SK-N-SH (cell line): ENCODE measurements at regions not wholly inside any gene's neighbourhood (a gene's known extent, or its start where the extent isn't known, plus 50 kb on each side); places are given as distances from the start of the nearest gene placed in this dataset.

ENCODE experiments used
- CTCF ChIA-PET: fragments of 300-600, 350-600 bp; formaldehyde crosslinking; extraction: SDS; loops from one replicate; lab custom pipeline; 2021; lab: Yijun Ruan, JAX
- POLR2A ChIA-PET: fragments of 350-600 bp; sonication (Branson Sonifier 250); formaldehyde crosslinking; extraction: SDS; loops from one replicate; lab custom pipeline; 2020; ENCODE audit warnings: antibody characterized with exemption, inconsistent platforms; lab: Yijun Ruan, JAX
- DNase-seq: peaks from one replicate; pipeline ENCODE4 v3.0.0; 2012
- H2AFZ ChIP-seq: fragments of 200-600 bp; sonication (generic); 2 replicates; pipeline ENCODE4 v1.8.1; 2016; ENCODE audit warnings: antibody characterized with exemption, mild to moderate bottlenecking, low read depth
- H3F3A ChIP-seq: fragments of 200-600 bp; sonication (generic); replicated peaks from 2 replicates; pipeline ENCODE3; 2016; ENCODE audit warnings: antibody characterized with exemption, mild to moderate bottlenecking; ENCODE audit not compliant: insufficient read depth
- H3K27ac ChIP-seq, 2 experiments: fragments of 200-500 bp in 1 of 2; fragments of 200-600 bp in 1 of 2; sonication (Bioruptor generic) in 1 of 2; sonication (generic), shearing (Covaris generic) in 1 of 2; 2 replicates each; pipeline versions ENCODE4 v1.5.1 to v1.6.1; 2014 to 2016; ENCODE audit warnings: low read depth in 2 of 2, inconsistent platforms in 1 of 2, low read length in 1 of 2, mild to moderate bottlenecking in 1 of 2, mixed read lengths in 1 of 2
- H3K27me3 ChIP-seq: fragments of 200-600 bp; sonication (generic), shearing (Covaris generic); 2 replicates; pipeline ENCODE4 v1.6.1; 2016; ENCODE audit warnings: mixed run types; ENCODE audit not compliant: insufficient read depth
- H3K36me3 ChIP-seq, 2 experiments: fragments of 200-500 bp in 1 of 2; fragments of 200-600 bp in 1 of 2; sonication (Bioruptor generic) in 1 of 2; sonication (generic) in 1 of 2; replicated peaks in 1 of 2; 2 replicates each; pipeline versions ENCODE3 to v1.5.1; 2014 to 2016; ENCODE audit warnings: low read length in 1 of 2, mild to moderate bottlenecking in 1 of 2; ENCODE audit not compliant: insufficient read depth in 2 of 2, control insufficient read depth in 1 of 2
- H3K4me1 ChIP-seq, 2 experiments: fragments of 200-500 bp in 1 of 2; fragments of 200-600 bp in 1 of 2; sonication (Bioruptor generic) in 1 of 2; sonication (generic), shearing (Covaris generic) in 1 of 2; 2 replicates each; pipeline versions ENCODE4 v1.5.1 to v1.6.1; 2014 to 2016; ENCODE audit warnings: low read depth in 1 of 2, low read length in 1 of 2, mixed run types in 1 of 2; ENCODE audit not compliant: insufficient read depth in 2 of 2, control insufficient read depth in 1 of 2
- H3K4me2 ChIP-seq: fragments of 200-600 bp; sonication (generic), shearing (Covaris generic); 2 replicates; pipeline ENCODE4 v1.6.1; 2017; ENCODE audit warnings: mixed run types
- H3K4me3 ChIP-seq, 2 experiments: fragments of 200-500 bp in 1 of 2; fragments of 200-600 bp in 1 of 2; sonication (Bioruptor generic) in 1 of 2; sonication (generic), shearing (Covaris generic) in 1 of 2; 2 replicates each; pipeline versions ENCODE4 v1.5.1 to v1.8.1; 2014 to 2016; ENCODE audit warnings: low read depth in 2 of 2, inconsistent platforms in 1 of 2, low read length in 1 of 2, mild to moderate bottlenecking in 1 of 2, mixed read lengths in 1 of 2, moderate library complexity in 1 of 2
- H3K79me2 ChIP-seq: fragments of 200-600 bp; sonication (generic); 2 replicates; pipeline ENCODE4 v1.8.1; 2017; ENCODE audit warnings: mild to moderate bottlenecking; ENCODE audit not compliant: insufficient read depth
- H3K9ac ChIP-seq: fragments of 200-600 bp; sonication (generic); 2 replicates; pipeline ENCODE4 v1.6.1; 2017; ENCODE audit warnings: mixed run types
- H3K9me2 ChIP-seq: fragments of 200-600 bp; sonication (generic); 2 replicates; pipeline ENCODE4 v1.6.1; 2017; ENCODE audit warnings: mixed run types
- H3K9me3 ChIP-seq: fragments of 200-600 bp; sonication (generic); 2 replicates; pipeline ENCODE4 v1.6.1; 2017; ENCODE audit warnings: mixed run types, mild to moderate bottlenecking, moderate library complexity
- H4K20me1 ChIP-seq: fragments of 200-600 bp; sonication (generic); 2 replicates; pipeline ENCODE4 v1.6.1; 2017; ENCODE audit warnings: mild to moderate bottlenecking, mixed run types; ENCODE audit not compliant: insufficient read depth
- CTCF ChIP-seq: fragments of 200-600 bp; sonication (generic); IDR thresholded peaks from 2 replicates; pipeline ENCODE4 v1.6.1; 2017; ENCODE audit warnings: antibody characterized with exemption, mild to moderate bottlenecking, moderate library complexity
- ELF1 ChIP-seq: IDR thresholded peaks from 2 replicates; pipeline ENCODE4 v1.4.0; 2012
- EZH2phosphoT487 ChIP-seq: fragments of 200-600 bp; sonication (generic); IDR thresholded peaks from 2 replicates; pipeline ENCODE4 v1.6.1; 2017; ENCODE audit warnings: low read depth, mixed run types, mild to moderate bottlenecking, antibody characterized with exemption, moderate library complexity, borderline replicate concordance
- FOXM1 ChIP-seq: IDR thresholded peaks from 2 replicates; pipeline ENCODE4 v1.4.0; 2012; ENCODE audit warnings: low read depth, mild to moderate bottlenecking
- GABPA ChIP-seq: IDR thresholded peaks from 2 replicates; pipeline ENCODE4 v1.4.0; 2012; ENCODE audit warnings: low read depth, mild to moderate bottlenecking
- GATA2 ChIP-seq: sonication (generic); formaldehyde crosslinking; IDR thresholded peaks from 2 replicates; pipeline ENCODE4 v1.5.0; 2020; ENCODE audit warnings: mild to moderate bottlenecking, missing genetic modification reagents
- JUND ChIP-seq: IDR thresholded peaks from 2 replicates; pipeline ENCODE4 v1.4.0; 2012
- MAX ChIP-seq: IDR thresholded peaks from 2 replicates; pipeline ENCODE4 v1.4.0; 2012; ENCODE audit warnings: low read depth
- MXI1 ChIP-seq: IDR thresholded peaks from 2 replicates; pipeline ENCODE4 v1.6.1; 2012; ENCODE audit warnings: mild to moderate bottlenecking, low read depth, low read length, improper control_type of control experiment
- PBX3 ChIP-seq: IDR thresholded peaks from 2 replicates; pipeline ENCODE4; 2012
- POLR2AphosphoS5 ChIP-seq: IDR thresholded peaks from 2 replicates; pipeline ENCODE4 v1.6.1; 2012; ENCODE audit warnings: low read depth, low read length
- RAD21 ChIP-seq: IDR thresholded peaks from 2 replicates; pipeline ENCODE4 v1.6.1; 2012; ENCODE audit warnings: mild to moderate bottlenecking, low read length
- RCOR1 ChIP-seq: fragments of 150-350 bp; IDR thresholded peaks from 2 replicates; pipeline ENCODE4 v1.6.1; 2017; ENCODE audit warnings: antibody characterized with exemption, low read length
- RFX5 ChIP-seq: IDR thresholded peaks from 2 replicates; pipeline ENCODE4 v1.6.1; 2012; ENCODE audit warnings: mild to moderate bottlenecking, improper control_type of control experiment, low read length
- RXRA ChIP-seq: IDR thresholded peaks from 2 replicates; pipeline ENCODE4 v1.4.0; 2012; ENCODE audit warnings: low read depth, mild to moderate bottlenecking, borderline replicate concordance
- TAF1 ChIP-seq: IDR thresholded peaks from 2 replicates; pipeline ENCODE4 v1.6.1; 2012; ENCODE audit warnings: low read depth, mild to moderate bottlenecking, low read length, moderate library complexity, borderline replicate concordance
- TCF12 ChIP-seq: IDR thresholded peaks from 2 replicates; pipeline ENCODE4 v1.4.0; 2012
- TEAD4 ChIP-seq: IDR thresholded peaks from 2 replicates; pipeline ENCODE4 v1.4.0; 2012; ENCODE audit warnings: mild to moderate bottlenecking, borderline replicate concordance; ENCODE audit not compliant: insufficient read depth
- USF1 ChIP-seq: IDR thresholded peaks from 2 replicates; pipeline ENCODE4 v1.4.0; 2012; ENCODE audit warnings: low read depth, borderline replicate concordance
- ZBTB33 ChIP-seq: IDR thresholded peaks from 2 replicates; pipeline ENCODE4 v1.4.0; 2012; ENCODE audit warnings: low read depth, borderline replicate concordance
- WGBS: methylation state at CpG from one replicate; pipeline ENCODE4 v1.1.6; 2017; ENCODE audit warnings: low lambda C conversion rate; 5-methylcytosine and 5-hydroxymethylcytosine counted together

- no peak for DNase-seq
- Histone ChIP-seq H3K36me3 (no peaks in the 10 kb centered on the region), H4K20me1 (no peaks in the 10 kb centered on the region), H3K27me3 (no peaks in the 10 kb centered on the region), H3K4me3 (no peak overlapping the region), H3K9me3 (no peaks in the 10 kb centered on the region), H2AFZ (no peak overlapping the region), H3K9ac (no peak overlapping the region), H3K4me2 (no peak overlapping the region), H3K79me2 (no peaks in the 10 kb centered on the region), H3K27ac (no peak overlapping the region), H3F3A (no peaks in the 10 kb centered on the region), H3K9me2 (no peaks in the 10 kb centered on the region), H3K4me1 (no peaks in the 10 kb centered on the region)
- WGBS = 32% methylated on average over 2 of the region's 2 CpGs
- POLR2A ChIA-PET = no interaction called here
- TF ChIP-seq MXI1 (no peak), EZH2phosphoT487 (no peak), GABPA (no peak), POLR2AphosphoS5 (no peak), USF1 (no peak), PBX3 (no peak), CTCF (no peak), TAF1 (no peak), RXRA (no peak), TCF12 (no peak), ELF1 (no peak), FOXM1 (no peak), TEAD4 (no peak), ZBTB33 (no peak), GATA2 (CRISPR knock-in tag) (no peak), RCOR1 (no peak), MAX (no peak), JUND (no peak), RAD21 (no peak), RFX5 (no peak)
- CTCF ChIA-PET = interaction anchor here (1.0 to 1.1 kb wide), 2 partner anchors 12 to 29 kb away, joined by 3 to 4 read pairs; no protein-coding TSS in a partner anchor
Measured at GRCh38 chr3:153740109-153740508, 381.1 kb upstream of the ARHGEF26 start.
